ENCODE measurements at regions not wholly inside any gene's neighbourhood (a gene's known extent, or its start where the extent isn't known, plus 50 kb on each side); places are given as distances from the start of the nearest gene placed in this dataset.
"Not testable (repeated sequence)": the region's sequence is repeated elsewhere in the genome, so short reads cannot be mapped to it uniquely, and the experiment has no call there.

- Mint-ChIP-seq H3K27ac (no peak overlapping the region), H3K9me3 (peaks cover 3% of the 10 kb centered on the region)
Measured at GRCh38 chr5:168086104-168086610, 205.3 kb upstream of the WWC1 start.

DNA sequence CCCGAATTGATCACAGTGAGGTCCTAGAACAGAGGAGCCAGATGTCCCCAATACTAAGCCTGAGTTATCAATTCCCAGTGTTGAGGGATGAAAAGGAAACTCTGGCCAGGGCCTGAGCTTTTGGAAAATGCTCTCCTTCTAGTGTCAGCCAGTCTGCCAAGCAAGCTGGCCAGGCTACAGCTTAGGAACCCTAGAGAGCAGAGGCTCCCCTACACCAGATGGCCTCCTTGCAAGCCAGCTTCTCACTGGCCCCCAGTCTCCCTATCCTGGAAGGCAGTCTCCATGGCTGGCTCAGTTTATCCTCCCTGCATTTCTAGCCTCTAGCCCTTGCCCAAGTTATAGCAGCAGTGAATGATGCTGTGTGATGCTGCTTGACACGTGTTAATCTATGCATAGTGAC, 204.7 kb upstream of the WWC1 start:
- Mint-ChIP-seq H3K27me3 (peaks cover 7% of the 10 kb centered on the region), H3K4me3 (no peak overlapping the region), H3K36me3 (ENCODE audit: low read depth) (no peaks in the 10 kb centered on the region), H3K9me3 (peaks cover 3% of the 10 kb centered on the region), H3K4me1 (ENCODE audit: low read depth) (no peaks in the 10 kb centered on the region), H3K27ac (no peak overlapping the region)

More at GRCh38 chr5:168086104-168086610, 205.3 kb upstream of the WWC1 start:
- Mint-ChIP-seq H3K27me3 (peaks cover 7% of the 10 kb centered on the region), H3K4me3 (no peak overlapping the region), H3K36me3 (ENCODE audit: low read depth) (no peaks in the 10 kb centered on the region), H3K4me1 (ENCODE audit: low read depth) (no peaks in the 10 kb centered on the region)

DNA sequence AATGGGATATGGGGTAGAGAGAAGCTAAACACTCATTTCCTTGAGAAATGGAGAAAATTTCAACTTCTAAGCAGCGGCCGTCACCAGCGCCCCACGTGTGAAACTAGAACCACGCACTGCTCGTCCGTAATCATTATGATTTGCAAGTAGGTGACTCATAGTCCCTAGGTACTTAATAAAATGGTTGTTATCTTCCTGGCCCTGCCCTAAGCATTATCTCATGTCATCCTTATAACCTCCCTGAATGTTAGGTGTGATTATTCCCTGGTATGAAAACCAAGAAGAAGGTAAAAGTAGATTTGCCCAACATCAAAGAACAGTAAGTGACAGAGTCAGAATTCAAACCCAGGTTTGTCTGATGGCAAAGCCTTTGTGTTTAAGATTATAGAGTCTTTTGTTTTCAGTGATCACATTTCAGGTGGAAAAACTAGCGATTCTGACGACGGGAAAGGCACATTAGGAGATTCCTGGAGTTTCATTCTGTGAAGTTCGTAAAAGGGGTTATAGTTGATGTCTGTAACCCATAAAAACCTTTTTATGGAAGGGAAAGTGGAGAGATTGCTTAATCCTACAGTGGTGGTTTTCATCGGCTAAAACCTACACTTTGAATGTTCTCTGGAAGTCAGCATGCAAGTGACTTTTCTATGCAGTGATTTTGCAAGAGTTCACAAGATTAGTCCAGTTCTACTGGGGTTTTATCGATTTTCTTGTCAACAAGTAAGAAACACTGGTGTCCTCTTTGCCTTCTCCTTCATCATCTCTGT, 202.9 kb upstream of the WWC1 start:
- Mint-ChIP-seq H3K4me1 (ENCODE audit: low read depth) (no peaks in the 10 kb centered on the region), H3K4me3 (no peak overlapping the region), H3K27me3 (peaks cover 4% of the 10 kb centered on the region)

GRCh38 chr5:168089201-168089887, 202.1 kb upstream of the WWC1 start:
- no peaks in the 10 kb centered on the region for H3K4me1 Mint-ChIP-seq (ENCODE audit: low read depth)

More for the DNA sequence above, 202.9 kb upstream of the WWC1 start:
- H3K9me3 Mint-ChIP-seq: no peaks in the 10 kb centered on the region
- no peaks in the 10 kb centered on the region for H3K36me3 Mint-ChIP-seq (ENCODE audit: low read depth)
- H3K27ac Mint-ChIP-seq: no peak overlapping the region

DNA sequence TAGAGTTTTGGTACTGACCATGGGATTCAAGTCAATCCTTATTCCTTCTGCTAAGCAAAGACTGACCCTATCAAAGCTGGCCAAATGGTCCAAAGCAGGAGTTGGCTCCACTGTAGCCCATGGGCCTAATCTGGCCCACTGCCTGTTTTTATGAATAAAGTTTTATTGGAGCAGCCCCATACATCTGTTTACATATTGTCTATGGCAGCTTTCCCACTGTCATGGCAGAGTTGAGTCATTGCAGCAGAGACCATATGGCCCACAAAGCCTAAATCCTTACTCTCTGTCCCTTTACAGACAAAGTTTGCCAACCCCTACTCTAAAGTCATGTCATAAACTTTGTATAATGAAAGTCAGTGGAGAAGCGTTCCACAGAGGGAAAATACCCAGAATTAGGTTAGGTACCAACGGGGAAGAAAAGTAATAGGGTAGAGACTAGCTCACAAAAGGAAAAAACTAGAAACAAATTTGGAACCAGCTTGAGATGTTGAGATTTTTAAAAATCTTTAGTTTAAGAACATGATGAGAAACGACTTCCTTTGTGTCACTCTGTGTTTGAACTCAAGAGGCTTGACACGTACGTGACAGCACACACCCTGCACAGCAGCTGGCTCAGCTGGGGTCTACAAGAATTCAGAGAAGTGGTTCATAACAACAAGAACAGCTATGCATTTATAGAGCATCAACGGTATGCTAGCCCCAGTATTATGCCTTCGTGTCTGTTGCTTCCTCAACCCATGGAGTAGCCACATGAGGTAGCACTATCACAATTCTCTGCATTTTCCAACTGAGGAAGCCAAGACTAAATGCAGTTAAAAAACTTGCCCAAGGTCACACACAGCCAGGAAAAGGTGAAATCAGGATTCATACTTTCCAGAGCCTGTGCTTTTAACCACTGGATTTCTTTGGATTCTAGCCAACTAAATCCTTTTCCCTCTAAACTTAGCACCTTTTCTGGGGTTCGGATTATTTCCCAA, 198.9 kb upstream of the WWC1 start:
- H3K9me3 Mint-ChIP-seq: no peaks in the 10 kb centered on the region
- H3K36me3 Mint-ChIP-seq (ENCODE audit: low read depth): no peaks in the 10 kb centered on the region

More at GRCh38 chr5:168089201-168089887, 202.1 kb upstream of the WWC1 start:
- Mint-ChIP-seq H3K9me3 (no peaks in the 10 kb centered on the region), H3K36me3 (ENCODE audit: low read depth) (no peaks in the 10 kb centered on the region), H3K27me3 (peaks cover 4% of the 10 kb centered on the region), H3K27ac (no peak overlapping the region), H3K4me3 (no peak overlapping the region)

DNA sequence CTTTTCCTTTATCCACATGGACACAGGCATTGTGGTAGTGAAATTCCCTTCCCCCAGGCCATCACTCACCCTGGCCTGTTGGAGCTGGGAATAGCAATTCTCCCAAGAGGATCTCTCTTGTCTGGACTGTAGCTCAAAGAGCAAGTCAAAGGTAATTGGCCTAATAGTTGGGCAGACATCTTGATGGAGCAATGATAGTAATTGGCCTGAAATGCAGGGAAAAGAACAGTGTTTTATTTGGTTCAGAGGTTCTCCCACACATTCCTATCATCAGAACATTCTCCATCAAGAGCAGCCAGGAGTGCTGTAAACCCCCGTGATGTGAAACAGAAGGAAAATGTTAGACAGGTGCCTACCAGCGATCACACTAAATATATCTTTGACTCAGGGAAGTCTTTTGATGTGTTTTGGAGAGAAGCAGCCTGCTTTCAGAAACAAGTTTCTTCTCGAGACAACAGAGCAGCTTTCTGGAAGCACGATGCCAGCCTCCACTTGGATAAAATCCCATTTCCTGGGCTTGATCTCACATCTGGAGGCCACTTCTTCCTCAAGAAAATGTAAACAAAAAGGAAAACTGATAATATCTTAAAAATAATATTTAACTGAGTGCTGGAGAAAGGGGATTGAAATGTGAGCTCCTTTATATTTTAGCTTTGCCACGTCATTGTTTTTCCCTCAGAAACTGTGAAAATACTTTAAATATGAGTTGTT, 198.1 kb upstream of the WWC1 start:
- Mint-ChIP-seq H3K27ac (no peak overlapping the region), H3K4me3 (no peak overlapping the region), H3K9me3 (no peaks in the 10 kb centered on the region), H3K4me1 (ENCODE audit: low read depth) (no peaks in the 10 kb centered on the region), H3K36me3 (ENCODE audit: low read depth) (no peaks in the 10 kb centered on the region), H3K27me3 (no peaks in the 10 kb centered on the region)

More for the DNA sequence above, 198.9 kb upstream of the WWC1 start:
- H3K4me1 Mint-ChIP-seq (ENCODE audit: low read depth): no peaks in the 10 kb centered on the region
- H3K27ac Mint-ChIP-seq: no peak overlapping the region
- H3K27me3 Mint-ChIP-seq: no peaks in the 10 kb centered on the region
- no peak overlapping the region for H3K4me3 Mint-ChIP-seq

GRCh38 chr5:168096525-168096924, 194.9 kb upstream of the WWC1 start:
- H3K9me3 Mint-ChIP-seq: no peaks in the 10 kb centered on the region
- H3K36me3 Mint-ChIP-seq (ENCODE audit: low read depth): no peaks in the 10 kb centered on the region
- no peaks in the 10 kb centered on the region for H3K27me3 Mint-ChIP-seq
- H3K4me1 Mint-ChIP-seq (ENCODE audit: low read depth): no peaks in the 10 kb centered on the region
- H3K27ac Mint-ChIP-seq: no peak overlapping the region
- no peak overlapping the region for H3K4me3 Mint-ChIP-seq

- H3K9me3 Mint-ChIP-seq: no peaks in the 10 kb centered on the region
Measured at GRCh38 chr5:168097876-168098653, 193.4 kb upstream of the WWC1 start.

DNA sequence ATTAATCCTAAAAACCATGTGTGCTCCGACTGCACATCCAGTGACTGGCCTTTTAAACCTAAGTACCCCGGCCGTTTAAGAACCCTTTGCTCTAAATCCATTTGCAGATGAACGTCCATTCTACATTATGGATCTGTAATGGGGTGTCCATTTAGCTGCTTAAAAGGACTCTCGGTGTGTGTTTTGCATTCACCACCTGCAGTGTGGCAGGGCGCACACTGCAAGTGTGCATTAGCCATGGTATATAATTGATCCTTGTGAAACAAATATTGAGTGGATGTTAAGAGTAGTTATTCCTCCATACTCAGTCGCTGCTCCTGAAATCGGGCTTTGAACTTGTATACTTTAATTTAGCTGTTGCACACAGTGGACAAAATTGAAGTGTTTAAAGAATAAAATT, 190.1 kb upstream of the WWC1 start:
- H3K27ac Mint-ChIP-seq: no peak overlapping the region
- H3K4me3 Mint-ChIP-seq: no peak overlapping the region
- no peaks in the 10 kb centered on the region for H3K9me3 Mint-ChIP-seq
- H3K27me3 Mint-ChIP-seq: no peaks in the 10 kb centered on the region
- no peaks in the 10 kb centered on the region for H3K36me3 Mint-ChIP-seq (ENCODE audit: low read depth)
- H3K4me1 Mint-ChIP-seq (ENCODE audit: low read depth): no peaks in the 10 kb centered on the region

More at GRCh38 chr5:168097876-168098653, 193.4 kb upstream of the WWC1 start:
- Mint-ChIP-seq H3K4me1 (ENCODE audit: low read depth) (no peaks in the 10 kb centered on the region), H3K27me3 (no peaks in the 10 kb centered on the region), H3K36me3 (ENCODE audit: low read depth) (no peaks in the 10 kb centered on the region), H3K27ac (no peak overlapping the region), H3K4me3 (no peak overlapping the region)

DNA sequence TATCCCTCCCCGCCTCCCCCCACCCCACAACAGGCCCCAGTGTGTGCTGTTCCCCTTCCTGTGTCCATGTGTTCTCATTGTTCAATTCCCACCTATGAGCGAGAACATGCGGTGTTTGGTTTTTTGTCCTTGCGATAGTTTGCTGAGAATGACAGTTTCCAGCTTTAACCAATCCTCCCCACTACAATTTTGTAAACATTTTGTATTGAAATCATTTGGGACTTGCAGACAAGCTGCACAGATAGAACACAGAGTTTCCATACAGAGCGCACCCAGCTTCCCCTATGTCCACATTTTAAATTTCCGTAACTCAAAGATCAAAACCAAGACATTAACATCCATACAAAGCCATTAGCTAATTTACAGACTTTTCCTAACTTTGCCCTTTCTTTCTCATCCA, 188.4 kb upstream of the WWC1 start:
- not testable (repeated sequence) for H3K4me3 Mint-ChIP-seq; H3K36me3 Mint-ChIP-seq (ENCODE audit: low read depth); H3K9me3 Mint-ChIP-seq; H3K4me1 Mint-ChIP-seq (ENCODE audit: low read depth); H3K27me3 Mint-ChIP-seq; H3K27ac Mint-ChIP-seq

GRCh38 chr5:168104350-168104749, 187.1 kb upstream of the WWC1 start:
- no peaks in the 10 kb centered on the region for H3K9me3 Mint-ChIP-seq
- H3K4me1 Mint-ChIP-seq (ENCODE audit: low read depth): no peaks in the 10 kb centered on the region
- H3K27me3 Mint-ChIP-seq: no peaks in the 10 kb centered on the region
- no peaks in the 10 kb centered on the region for H3K36me3 Mint-ChIP-seq (ENCODE audit: low read depth)
- no peak overlapping the region for H3K27ac Mint-ChIP-seq
- H3K4me3 Mint-ChIP-seq: no peak overlapping the region

DNA sequence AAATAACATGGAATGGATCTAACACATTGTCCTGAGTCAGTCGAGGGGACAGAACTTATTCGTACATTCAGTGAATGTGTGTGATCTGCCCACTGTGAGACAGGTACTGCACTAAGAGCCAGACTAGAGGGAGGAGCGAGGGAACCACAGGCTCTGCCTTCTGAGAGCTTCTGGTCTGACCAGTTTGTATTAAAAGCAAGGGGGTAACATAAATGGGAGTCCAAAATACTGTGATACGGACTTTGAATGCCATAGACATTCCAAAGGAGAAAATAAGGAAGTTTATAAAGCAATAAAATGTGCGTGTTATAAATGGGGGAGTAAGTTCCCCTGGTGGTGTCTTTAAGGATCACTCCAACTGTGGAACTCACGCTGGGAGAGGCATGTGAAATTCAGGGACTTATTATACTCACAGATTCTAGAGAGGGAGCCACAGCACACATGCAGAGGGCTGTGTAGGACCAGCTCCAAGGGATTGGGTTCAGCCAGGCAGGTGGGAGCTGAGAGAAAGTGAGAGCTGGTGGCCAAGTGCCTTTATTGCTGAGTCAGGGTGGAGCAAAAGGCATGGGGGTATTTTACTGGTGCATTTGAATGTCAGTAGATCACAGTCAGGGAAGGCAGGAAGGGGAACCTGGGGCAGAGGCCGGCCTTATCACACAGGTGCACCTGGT, 186.5 kb upstream of the WWC1 start:
- Mint-ChIP-seq H3K4me1 (ENCODE audit: low read depth) (no peaks in the 10 kb centered on the region), H3K4me3 (no peak overlapping the region), H3K27me3 (no peaks in the 10 kb centered on the region), H3K9me3 (no peaks in the 10 kb centered on the region), H3K36me3 (ENCODE audit: low read depth) (no peaks in the 10 kb centered on the region), H3K27ac (no peak overlapping the region)

- Mint-ChIP-seq H3K9me3 (no peaks in the 10 kb centered on the region), H3K27ac (no peak overlapping the region), H3K4me1 (ENCODE audit: low read depth) (no peaks in the 10 kb centered on the region), H3K36me3 (ENCODE audit: low read depth) (no peaks in the 10 kb centered on the region), H3K4me3 (no peak overlapping the region), H3K27me3 (no peaks in the 10 kb centered on the region)
Measured at GRCh38 chr5:168106008-168106761, 185.3 kb upstream of the WWC1 start.
